Activated naive CD4-positive, alpha-beta T cell treated with anti-CD3 and anti-CD28 coated beads, Interleukin-2, amount 50 U/mL, for 16 hours (primary cell): ENCODE measurements at regions not wholly inside any gene's neighbourhood (a gene's known extent, or its start where the extent isn't known, plus 50 kb on each side); places are given as distances from the start of the nearest gene placed in this dataset.

Experiments used
- DNase-seq: peaks from one replicate; pipeline ENCODE4 v3.0.0-alpha.2; 2020

GRCh38 chr1:228850141-228851100, 115.1 kb downstream of the RHOU start:
- DNase-seq = no peak

- no peak for DNase-seq
These were observed 115.9 kb downstream of the RHOU start for GRCh38 chr1:228851193-228851592.

DNA sequence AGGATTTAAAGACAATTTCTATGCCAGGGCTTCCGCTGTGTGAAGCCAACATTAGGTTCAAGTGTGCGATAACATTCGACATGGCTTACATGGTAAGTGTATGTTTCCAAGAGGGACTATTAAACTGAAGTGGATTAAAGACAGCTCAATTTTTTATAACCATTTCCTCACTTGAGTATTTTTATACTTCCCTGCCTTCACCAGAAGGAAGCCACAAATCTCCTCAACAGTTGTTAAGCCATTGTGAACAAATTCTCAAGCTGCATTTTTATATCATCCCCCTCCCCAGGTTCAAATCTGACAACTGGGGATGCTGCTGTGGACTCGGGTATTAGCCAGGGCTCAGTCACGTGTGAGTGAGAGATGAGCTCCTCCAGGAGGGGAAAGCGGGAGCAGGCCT, 116.3 kb downstream of the RHOU start:
- DNase-seq = no peak

DNA sequence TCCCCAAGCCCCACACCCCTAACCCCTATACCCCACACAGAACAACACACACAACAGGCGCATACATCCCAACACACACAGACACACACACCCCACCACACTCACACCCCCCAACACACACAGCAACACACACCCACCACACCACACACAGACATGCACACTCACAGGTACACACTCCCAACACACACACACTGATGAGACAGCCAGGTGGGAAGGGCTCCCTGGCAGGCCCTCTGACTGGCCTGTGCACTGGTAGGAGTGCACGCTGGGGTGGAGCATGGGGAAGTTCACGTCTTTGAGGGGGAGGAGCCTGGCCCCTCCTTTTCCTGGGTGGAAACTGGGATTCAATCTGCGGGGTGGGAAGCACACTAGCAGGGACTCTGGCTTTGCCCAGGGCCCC, 116.7 kb downstream of the RHOU start:
- no peak for DNase-seq

GRCh38 chr1:228852511-228853088, 117.3 kb downstream of the RHOU start:
- DNase-seq = no peak

- no peak for DNase-seq
These were observed 117.9 kb downstream of the RHOU start for GRCh38 chr1:228853191-228853590.

- DNase-seq = no peak
These were observed 118.4 kb downstream of the RHOU start for GRCh38 chr1:228853637-228854036.

- DNase-seq = no peak
These were observed 119.6 kb downstream of the RHOU start for GRCh38 chr1:228854907-228855306.

- DNase-seq = no peak
These were observed 122.3 kb downstream of the RHOU start for GRCh38 chr1:228857611-228858010.

- DNase-seq = no peak
These were observed 125.9 kb downstream of the RHOU start for GRCh38 chr1:228860911-228861831.

- no peak for DNase-seq
These were observed 126.5 kb downstream of the RHOU start for GRCh38 chr1:228861832-228862180.

GRCh38 chr1:228862542-228863505, 127.5 kb downstream of the RHOU start:
- DNase-seq = no peak

DNA sequence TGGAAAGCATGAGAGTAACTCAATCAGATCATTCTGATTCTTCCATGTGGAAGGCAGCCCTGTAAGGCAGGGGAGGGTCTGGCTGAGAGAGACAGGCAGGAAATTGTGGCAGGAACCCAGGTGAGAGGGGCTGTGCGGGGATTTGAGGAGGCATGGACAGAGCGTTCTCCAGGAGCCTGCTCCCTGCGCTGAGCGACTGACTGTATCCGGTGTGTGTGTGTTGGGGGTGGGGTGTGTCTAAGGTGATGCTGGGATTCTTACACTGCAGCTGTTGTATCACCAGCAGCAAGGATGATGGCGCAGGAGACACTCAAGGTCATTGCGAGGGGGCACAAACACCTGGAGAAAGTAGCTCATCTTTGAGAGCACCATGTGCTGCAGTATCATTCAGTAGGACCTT, 128.5 kb downstream of the RHOU start:
- DNase-seq = no peak

GRCh38 chr1:228865627-228866330, 130.5 kb downstream of the RHOU start:
- no peak for DNase-seq

DNA sequence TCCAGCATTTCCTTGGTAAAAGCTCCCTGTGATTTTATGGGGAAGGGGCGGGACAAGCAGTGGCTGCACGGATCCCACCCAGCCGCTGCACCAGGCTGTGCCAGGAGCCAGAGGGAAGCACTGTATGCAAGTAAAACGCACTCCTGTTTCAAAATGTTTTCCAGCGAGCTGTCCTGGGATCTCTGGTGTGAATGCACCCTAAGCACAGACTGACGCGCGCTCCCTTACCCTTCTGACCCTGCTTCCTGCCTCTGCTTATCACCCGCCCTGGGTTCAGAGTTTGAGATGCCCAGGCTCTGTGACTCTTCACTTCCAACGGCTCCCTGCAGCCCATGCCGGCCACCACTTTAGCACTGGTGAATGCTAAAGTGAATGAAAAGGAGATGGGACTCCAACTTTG, 131.2 kb downstream of the RHOU start:
- DNase-seq = no peak

DNA sequence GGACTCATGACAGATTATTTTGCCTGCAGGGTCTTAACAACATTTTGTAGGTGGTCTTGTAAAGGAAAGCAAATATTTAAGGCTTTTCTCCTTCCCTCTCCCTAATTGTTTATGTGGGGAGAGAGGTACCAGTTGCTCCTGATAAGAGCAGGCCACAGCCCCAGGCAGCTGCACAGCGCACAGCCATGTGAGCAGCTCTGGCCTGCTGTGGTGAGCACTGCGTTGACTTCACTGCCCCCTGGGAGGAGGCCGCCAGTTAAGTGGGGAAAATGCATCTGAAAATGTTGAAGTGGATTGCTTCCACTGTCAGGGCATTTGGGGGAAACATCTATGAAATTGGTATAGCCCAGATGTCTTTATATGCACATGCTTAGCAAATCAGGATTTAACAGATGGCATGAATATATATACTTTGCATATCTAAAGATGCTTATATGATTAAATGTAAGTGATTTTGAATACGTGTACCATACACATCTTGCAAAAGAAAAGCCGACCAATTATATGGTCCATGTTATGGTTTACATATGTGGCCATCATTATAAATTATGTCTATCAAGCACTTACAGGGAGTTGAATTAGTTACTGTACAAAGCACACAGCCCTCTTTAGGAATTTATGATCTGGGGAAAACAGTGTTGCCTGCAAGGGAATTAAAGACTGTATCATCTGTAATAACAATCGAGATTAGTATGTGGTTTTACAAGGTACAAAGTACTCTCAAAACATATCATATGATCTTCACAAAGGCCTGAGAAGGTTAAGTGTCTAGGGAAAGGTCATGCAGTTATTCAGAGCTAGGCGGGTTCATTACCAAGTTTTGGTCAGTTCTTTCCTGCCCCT, 132.1 kb downstream of the RHOU start:
- DNase-seq = no peak

DNA sequence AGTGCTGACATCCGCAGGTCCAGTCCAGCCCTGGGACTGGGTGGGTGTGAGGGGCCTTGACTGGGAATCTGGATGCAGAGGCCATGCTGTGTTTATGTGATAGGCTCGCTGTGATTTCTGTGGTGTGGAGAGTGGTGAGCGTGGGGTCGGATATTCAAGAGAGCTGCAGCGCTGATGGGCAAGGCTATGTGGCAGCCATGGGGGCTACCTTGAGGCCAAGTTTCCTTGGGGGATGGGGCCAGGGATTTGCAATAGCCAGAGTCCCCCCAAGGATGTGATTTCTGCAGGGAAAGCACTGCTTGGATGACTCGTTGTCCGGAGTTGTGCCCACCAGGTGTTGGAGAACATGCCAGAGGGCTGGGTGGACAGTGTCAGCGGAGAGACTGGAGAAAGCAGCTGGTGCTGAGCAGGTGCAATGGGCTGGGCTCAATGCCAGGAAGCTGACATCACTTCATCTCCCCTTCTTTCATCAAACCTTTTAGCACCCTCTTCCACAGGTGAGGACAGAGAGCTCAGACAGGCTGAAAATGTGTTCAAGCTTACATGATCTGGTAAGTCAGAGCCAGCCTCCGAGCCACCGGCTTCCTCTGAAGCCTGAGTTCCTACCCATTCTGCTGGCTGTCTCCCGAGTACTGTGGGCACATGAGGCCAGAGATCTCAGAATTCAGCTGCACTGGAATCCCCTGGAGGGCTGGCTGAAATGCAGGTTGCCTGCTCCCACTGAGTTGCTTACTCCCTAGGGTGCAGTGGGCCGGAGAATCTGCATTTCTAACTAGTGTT, 132.9 kb downstream of the RHOU start:
- DNase-seq = no peak

GRCh38 chr1:228868731-228869024, 133.4 kb downstream of the RHOU start:
- DNase-seq = no peak

DNA sequence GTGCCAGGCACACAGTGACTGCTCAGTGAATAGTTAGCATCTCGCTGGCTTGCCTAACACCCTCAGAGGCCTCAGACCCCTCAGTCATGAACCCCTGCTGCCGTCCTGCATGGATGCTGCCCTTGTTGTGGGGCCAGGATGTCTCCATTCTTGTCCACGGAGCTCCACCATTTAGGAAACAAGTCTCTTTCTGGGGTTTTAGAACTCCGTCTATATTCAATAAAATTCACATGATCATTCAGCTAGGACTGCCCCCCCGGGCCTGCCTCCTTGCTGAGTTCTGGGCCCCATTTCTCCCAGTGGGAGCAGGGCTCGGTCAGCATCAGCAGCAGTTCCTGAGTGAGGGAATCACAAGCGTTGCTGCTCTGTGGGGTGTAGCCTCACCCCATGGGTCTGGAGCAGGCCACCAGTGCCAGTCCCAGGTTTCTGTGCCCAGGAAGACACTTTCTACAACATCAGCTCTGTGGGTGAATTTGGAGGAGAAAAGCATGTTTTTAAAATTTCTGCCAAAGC, 134.1 kb downstream of the RHOU start:
- no peak for DNase-seq
